ENCODE measurements at regions not wholly inside any gene's neighbourhood (a gene's known extent, or its start where the extent isn't known, plus 50 kb on each side); places are given as distances from the start of the nearest gene placed in this dataset.

DNA sequence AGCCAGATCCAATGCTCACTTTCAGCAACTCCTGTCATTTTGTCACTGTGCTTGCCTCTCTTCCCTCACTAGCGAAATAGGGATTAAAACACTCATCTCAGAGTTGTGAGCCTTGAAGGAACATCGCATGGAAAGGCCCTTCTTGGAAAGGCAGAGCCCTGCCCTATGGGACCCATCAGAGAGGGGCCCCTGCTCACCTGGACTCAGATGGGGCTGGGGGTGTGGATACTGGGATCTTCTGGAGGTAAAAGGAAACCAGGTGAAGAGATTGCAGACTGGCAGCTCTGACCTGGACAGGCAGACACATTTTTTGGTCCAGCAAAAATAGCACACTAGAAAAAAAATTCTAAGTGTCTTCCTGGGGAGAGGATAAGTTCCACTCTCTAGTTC is 54.2 kb upstream of the EPS8L3 start:
- Histone ChIP-seq H3K27ac (peak overlapping the region in 1 of 2 experiments; percentile 98; a peak in 3 of 6 replicates), H3K4me3 (no peak overlapping the region), H3K9me3 (peaks cover 7% of the 10 kb centered on the region), H3K4me2 (no peak overlapping the region), H3K4me1 (peaks cover 31% of the 10 kb centered on the region)
- no peak for DNase-seq (ENCODE audit: low read depth in 1 of 2, low spot score in 1 of 2)
- no peak for FAIRE-seq
- WGBS (ENCODE audit: missing lambda C conversion rate) = 100% methylated on average over 2 of the region's 2 CpGs
- TF ChIP-seq BHLHE40 (IDR thresholded peaks at IDR 0.05; ENCODE audit: low read depth, low read length) = no peak
- TF ChIP-seq, protein P1, sequence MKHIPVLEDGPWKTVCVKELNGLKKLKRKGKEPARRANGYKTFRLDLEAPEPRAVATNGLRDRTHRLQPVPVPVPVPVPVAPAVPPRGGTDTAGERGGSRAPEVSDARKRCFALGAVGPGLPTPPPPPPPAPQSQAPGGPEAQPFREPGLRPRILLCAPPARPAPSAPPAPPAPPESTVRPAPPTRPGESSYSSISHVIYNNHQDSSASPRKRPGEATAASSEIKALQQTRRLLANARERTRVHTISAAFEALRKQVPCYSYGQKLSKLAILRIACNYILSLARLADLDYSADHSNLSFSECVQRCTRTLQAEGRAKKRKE (CRISPR knock-in tag; IDR thresholded peaks at IDR 0.05; ENCODE audit: low read depth) = no peak
- no peak for TF ChIP-seq POLR2AphosphoS2 (conservative IDR thresholded peaks at IDR 0.05; ENCODE audit: low read length)
- no peak for TF ChIP-seq EP300 (IDR thresholded peaks at IDR 0.05)
- no peak for TF ChIP-seq NR3C1 (IDR thresholded peaks at IDR 0.05)
- TF ChIP-seq RARB (CRISPR knock-in tag; IDR thresholded peaks at IDR 0.05) = no peak
- no peak for TF ChIP-seq POLR2A (IDR thresholded peaks at IDR 0.05; ENCODE audit: low read length)
- TF ChIP-seq, protein P2, sequence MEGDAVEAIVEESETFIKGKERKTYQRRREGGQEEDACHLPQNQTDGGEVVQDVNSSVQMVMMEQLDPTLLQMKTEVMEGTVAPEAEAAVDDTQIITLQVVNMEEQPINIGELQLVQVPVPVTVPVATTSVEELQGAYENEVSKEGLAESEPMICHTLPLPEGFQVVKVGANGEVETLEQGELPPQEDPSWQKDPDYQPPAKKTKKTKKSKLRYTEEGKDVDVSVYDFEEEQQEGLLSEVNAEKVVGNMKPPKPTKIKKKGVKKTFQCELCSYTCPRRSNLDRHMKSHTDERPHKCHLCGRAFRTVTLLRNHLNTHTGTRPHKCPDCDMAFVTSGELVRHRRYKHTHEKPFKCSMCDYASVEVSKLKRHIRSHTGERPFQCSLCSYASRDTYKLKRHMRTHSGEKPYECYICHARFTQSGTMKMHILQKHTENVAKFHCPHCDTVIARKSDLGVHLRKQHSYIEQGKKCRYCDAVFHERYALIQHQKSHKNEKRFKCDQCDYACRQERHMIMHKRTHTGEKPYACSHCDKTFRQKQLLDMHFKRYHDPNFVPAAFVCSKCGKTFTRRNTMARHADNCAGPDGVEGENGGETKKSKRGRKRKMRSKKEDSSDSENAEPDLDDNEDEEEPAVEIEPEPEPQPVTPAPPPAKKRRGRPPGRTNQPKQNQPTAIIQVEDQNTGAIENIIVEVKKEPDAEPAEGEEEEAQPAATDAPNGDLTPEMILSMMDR (IDR thresholded peaks at IDR 0.05) = no peak
- POLR2A ChIA-PET = no interaction called here
- no peak for ATAC-seq
- CTCF ChIA-PET = interaction anchor here (1.5 to 1.6 kb wide), 2 partner anchors 12 to 166 kb away, joined by 3 to 6 read pairs; partner anchors contain the start of gene AHCYL1

DNA sequence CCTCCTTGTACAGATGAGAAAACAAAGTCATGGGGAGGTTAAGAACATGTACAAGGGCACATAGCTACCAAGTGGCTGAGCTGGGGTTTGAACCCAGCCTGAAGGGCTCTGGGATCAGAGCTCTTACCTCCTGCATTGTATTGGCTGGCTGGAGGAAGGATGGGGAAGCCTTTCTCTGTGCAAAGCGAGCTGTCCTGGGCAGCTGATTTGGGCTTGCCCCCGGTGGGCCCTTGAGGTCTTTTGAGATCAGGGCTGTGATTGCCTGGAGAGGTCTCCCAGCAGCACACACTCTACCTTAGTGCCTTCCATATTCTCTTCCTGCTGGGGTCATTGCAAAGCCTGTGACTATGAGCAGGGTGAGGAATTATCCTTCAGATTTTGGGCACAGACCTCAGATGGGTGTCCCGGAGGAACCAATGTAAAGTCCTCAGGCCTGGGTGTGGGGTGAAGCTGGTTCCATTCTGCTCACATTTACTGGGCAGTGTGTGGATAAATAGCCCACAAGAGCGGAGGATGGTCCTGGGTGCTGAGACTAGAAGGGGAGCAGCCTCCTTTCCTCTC is 53.3 kb upstream of the EPS8L3 start:
- CTCF ChIA-PET = interaction anchor here (1.3 to 1.4 kb wide), 2 partner anchors 40 to 168 kb away, joined by 4 read pairs; partner anchors contain the start of gene AHCYL1

More for the DNA sequence above, 53.3 kb upstream of the EPS8L3 start:
- H3K4me3 ChIP-seq = no peak overlapping the region
- no peak overlapping the region for H3K4me2 ChIP-seq
- POLR2A ChIA-PET = no interaction called here
- peak overlapping the region in 1 of 2 experiments; percentile 98; a peak in 3 of 6 replicates for H3K27ac ChIP-seq
- WGBS (ENCODE audit: missing lambda C conversion rate) = 100% methylated on average over 1 of the region's 4 CpGs
- peaks cover 7% of the 10 kb centered on the region for H3K9me3 ChIP-seq
- TF ChIP-seq, protein P3, sequence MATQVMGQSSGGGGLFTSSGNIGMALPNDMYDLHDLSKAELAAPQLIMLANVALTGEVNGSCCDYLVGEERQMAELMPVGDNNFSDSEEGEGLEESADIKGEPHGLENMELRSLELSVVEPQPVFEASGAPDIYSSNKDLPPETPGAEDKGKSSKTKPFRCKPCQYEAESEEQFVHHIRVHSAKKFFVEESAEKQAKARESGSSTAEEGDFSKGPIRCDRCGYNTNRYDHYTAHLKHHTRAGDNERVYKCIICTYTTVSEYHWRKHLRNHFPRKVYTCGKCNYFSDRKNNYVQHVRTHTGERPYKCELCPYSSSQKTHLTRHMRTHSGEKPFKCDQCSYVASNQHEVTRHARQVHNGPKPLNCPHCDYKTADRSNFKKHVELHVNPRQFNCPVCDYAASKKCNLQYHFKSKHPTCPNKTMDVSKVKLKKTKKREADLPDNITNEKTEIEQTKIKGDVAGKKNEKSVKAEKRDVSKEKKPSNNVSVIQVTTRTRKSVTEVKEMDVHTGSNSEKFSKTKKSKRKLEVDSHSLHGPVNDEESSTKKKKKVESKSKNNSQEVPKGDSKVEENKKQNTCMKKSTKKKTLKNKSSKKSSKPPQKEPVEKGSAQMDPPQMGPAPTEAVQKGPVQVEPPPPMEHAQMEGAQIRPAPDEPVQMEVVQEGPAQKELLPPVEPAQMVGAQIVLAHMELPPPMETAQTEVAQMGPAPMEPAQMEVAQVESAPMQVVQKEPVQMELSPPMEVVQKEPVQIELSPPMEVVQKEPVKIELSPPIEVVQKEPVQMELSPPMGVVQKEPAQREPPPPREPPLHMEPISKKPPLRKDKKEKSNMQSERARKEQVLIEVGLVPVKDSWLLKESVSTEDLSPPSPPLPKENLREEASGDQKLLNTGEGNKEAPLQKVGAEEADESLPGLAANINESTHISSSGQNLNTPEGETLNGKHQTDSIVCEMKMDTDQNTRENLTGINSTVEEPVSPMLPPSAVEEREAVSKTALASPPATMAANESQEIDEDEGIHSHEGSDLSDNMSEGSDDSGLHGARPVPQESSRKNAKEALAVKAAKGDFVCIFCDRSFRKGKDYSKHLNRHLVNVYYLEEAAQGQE (IDR thresholded peaks at IDR 0.05) = no peak
- TF ChIP-seq MAZ (IDR thresholded peaks at IDR 0.05; ENCODE audit: borderline replicate concordance, low read depth, low read length) (no peak), TP53 (CRISPR knock-in tag; IDR thresholded peaks at IDR 0.05) (no peak), POLR2AphosphoS2 (conservative IDR thresholded peaks at IDR 0.05; ENCODE audit: low read length) (no peak), RAD21 (conservative IDR thresholded peaks at IDR 0.05 in 1 of 2, IDR thresholded peaks at IDR 0.05 in 1 of 2) (no peak), CBX8 (IDR thresholded peaks at IDR 0.05) (no peak), TFCP2L1 (CRISPR knock-in tag; IDR thresholded peaks at IDR 0.05) (no peak), NPAS2 (CRISPR knock-in tag; IDR thresholded peaks at IDR 0.05; ENCODE audit: borderline replicate concordance) (no peak), FOSB (CRISPR knock-in tag; IDR thresholded peaks at IDR 0.05) (no peak), SREBF2 (IDR thresholded peaks at IDR 0.05) (no peak), NR3C1 (IDR thresholded peaks at IDR 0.05) (no peak), EHF (CRISPR knock-in tag; IDR thresholded peaks at IDR 0.05) (no peak), EP300 (IDR thresholded peaks at IDR 0.05) (no peak), KDM1A (IDR thresholded peaks at IDR 0.05; ENCODE audit: low read depth) (no peak), ZC3H11A (IDR thresholded peaks at IDR 0.05) (no peak)
- TF ChIP-seq, protein P4, sequence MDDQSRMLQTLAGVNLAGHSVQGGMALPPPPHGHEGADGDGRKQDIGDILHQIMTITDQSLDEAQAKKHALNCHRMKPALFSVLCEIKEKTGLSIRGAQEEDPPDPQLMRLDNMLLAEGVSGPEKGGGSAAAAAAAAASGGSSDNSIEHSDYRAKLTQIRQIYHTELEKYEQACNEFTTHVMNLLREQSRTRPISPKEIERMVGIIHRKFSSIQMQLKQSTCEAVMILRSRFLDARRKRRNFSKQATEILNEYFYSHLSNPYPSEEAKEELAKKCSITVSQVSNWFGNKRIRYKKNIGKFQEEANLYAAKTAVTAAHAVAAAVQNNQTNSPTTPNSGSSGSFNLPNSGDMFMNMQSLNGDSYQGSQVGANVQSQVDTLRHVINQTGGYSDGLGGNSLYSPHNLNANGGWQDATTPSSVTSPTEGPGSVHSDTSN (IDR thresholded peaks at IDR 0.05) = no peak
- TF ChIP-seq, protein P5, sequence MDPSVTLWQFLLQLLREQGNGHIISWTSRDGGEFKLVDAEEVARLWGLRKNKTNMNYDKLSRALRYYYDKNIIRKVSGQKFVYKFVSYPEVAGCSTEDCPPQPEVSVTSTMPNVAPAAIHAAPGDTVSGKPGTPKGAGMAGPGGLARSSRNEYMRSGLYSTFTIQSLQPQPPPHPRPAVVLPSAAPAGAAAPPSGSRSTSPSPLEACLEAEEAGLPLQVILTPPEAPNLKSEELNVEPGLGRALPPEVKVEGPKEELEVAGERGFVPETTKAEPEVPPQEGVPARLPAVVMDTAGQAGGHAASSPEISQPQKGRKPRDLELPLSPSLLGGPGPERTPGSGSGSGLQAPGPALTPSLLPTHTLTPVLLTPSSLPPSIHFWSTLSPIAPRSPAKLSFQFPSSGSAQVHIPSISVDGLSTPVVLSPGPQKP (IDR thresholded peaks at IDR 0.05; ENCODE audit: low read depth, low read length) = no peak
- TF ChIP-seq, protein P1 (CRISPR knock-in tag; IDR thresholded peaks at IDR 0.05; ENCODE audit: low read depth) = no peak
- TF ChIP-seq, protein P6, sequence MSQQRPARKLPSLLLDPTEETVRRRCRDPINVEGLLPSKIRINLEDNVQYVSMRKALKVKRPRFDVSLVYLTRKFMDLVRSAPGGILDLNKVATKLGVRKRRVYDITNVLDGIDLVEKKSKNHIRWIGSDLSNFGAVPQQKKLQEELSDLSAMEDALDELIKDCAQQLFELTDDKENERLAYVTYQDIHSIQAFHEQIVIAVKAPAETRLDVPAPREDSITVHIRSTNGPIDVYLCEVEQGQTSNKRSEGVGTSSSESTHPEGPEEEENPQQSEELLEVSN (IDR thresholded peaks at IDR 0.05; ENCODE audit: borderline replicate concordance, low read depth) = no peak
- TF ChIP-seq, protein P7, sequence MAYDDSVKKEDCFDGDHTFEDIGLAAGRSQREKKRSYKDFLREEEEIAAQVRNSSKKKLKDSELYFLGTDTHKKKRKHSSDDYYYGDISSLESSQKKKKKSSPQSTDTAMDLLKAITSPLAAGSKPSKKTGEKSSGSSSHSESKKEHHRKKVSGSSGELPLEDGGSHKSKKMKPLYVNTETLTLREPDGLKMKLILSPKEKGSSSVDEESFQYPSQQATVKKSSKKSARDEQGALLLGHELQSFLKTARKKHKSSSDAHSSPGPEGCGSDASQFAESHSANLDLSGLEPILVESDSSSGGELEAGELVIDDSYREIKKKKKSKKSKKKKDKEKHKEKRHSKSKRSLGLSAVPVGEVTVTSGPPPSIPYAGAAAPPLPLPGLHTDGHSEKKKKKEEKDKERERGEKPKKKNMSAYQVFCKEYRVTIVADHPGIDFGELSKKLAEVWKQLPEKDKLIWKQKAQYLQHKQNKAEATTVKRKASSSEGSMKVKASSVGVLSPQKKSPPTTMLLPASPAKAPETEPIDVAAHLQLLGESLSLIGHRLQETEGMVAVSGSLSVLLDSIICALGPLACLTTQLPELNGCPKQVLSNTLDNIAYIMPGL (CRISPR knock-in tag; IDR thresholded peaks at IDR 0.05; ENCODE audit: borderline replicate concordance) = no peak
- peaks cover 23% of the 10 kb centered on the region for H3K4me1 ChIP-seq
- ATAC-seq (no peak), FAIRE-seq (no peak), DNase-seq (ENCODE audit: low read depth in 1 of 2, low spot score in 1 of 2) (no peak)

All from A549 (cell line).